ENCODE measurements at regions not wholly inside any gene's neighbourhood (a gene's known extent, or its start where the extent isn't known, plus 50 kb on each side); places are given as distances from the start of the nearest gene placed in this dataset.

- TF ChIP-seq EZH2phosphoT487 (IDR thresholded peaks at IDR 0.05; ENCODE audit: low read depth) (no peak), CTCF (IDR thresholded peaks at IDR 0.05; ENCODE audit: low read depth, low read length) (no peak)
These were observed 445.2 kb upstream of the NFE2L3 start for GRCh38 chr7:25706764-25707163.

Measured in OCI-LY3 (cell line).